Body of pancreas (tissue), 4 donors: ENCODE measurements at regions not wholly inside any gene's neighbourhood (a gene's known extent, or its start where the extent isn't known, plus 50 kb on each side); places are given as distances from the start of the nearest gene placed in this dataset.

Experiments
- POLR2A ChIP-seq, 3 donors: fragments of 450-650 bp; IDR thresholded peaks; one replicate each; pipeline ENCODE4 v1.6.1; 2016; ENCODE audit warnings: antibody characterized with exemption in 3 of 3, mild to moderate bottlenecking in 2 of 3
- TF ChIP-seq, protein P1 (sequence below), 7 experiments: fragments of 450-650 bp in 4 of 7; fragments of 200-600 bp in 3 of 7; sonication (generic) in 3 of 7; IDR thresholded peaks; one replicate each; pipeline ENCODE4 v1.5.1; 2016 to 2019; ENCODE audit warnings: antibody characterized with exemption in 7 of 7

- TF ChIP-seq, protein P1, sequence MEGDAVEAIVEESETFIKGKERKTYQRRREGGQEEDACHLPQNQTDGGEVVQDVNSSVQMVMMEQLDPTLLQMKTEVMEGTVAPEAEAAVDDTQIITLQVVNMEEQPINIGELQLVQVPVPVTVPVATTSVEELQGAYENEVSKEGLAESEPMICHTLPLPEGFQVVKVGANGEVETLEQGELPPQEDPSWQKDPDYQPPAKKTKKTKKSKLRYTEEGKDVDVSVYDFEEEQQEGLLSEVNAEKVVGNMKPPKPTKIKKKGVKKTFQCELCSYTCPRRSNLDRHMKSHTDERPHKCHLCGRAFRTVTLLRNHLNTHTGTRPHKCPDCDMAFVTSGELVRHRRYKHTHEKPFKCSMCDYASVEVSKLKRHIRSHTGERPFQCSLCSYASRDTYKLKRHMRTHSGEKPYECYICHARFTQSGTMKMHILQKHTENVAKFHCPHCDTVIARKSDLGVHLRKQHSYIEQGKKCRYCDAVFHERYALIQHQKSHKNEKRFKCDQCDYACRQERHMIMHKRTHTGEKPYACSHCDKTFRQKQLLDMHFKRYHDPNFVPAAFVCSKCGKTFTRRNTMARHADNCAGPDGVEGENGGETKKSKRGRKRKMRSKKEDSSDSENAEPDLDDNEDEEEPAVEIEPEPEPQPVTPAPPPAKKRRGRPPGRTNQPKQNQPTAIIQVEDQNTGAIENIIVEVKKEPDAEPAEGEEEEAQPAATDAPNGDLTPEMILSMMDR (IDR thresholded peaks at IDR 0.05): no peak
- no peak for TF ChIP-seq POLR2A (IDR thresholded peaks at IDR 0.05)
Observed at GRCh38 chr11:29780756-29781155, 236.1 kb downstream of the KCNA4 start.
